HUDEP-2 (cell line): ENCODE measurements at regions not wholly inside any gene's neighbourhood (a gene's known extent, or its start where the extent isn't known, plus 50 kb on each side); places are given as distances from the start of the nearest gene placed in this dataset.
"Not testable (repeated sequence)": the region's sequence is repeated elsewhere in the genome, so short reads cannot be mapped to it uniquely, and the experiment has no call there.

Experiments used
- DNase-seq, 76 experiments: peaks; one replicate each; lab custom pipeline; 2025; ENCODE audit not compliant: unreplicated experiment in 76 of 76; lab: John Stamatoyannopoulos, UW

- no peak for DNase-seq
Observed at GRCh38 chr11:103794262-103794661, 242.2 kb upstream of the DDI1 start.

- DNase-seq = no peak
Observed at GRCh38 chr11:103798026-103798425, 238.4 kb upstream of the DDI1 start.

GRCh38 chr11:103798446-103798845 lies 238.0 kb upstream of the DDI1 start:
- no peak for DNase-seq

GRCh38 chr11:103800406-103801114 lies 235.9 kb upstream of the DDI1 start:
- peak in 1 of 76 experiments; percentile 1 for DNase-seq

- no peak for DNase-seq
Observed at GRCh38 chr11:103803062-103803461, 233.4 kb upstream of the DDI1 start.

GRCh38 chr11:103805688-103806009 lies 230.8 kb upstream of the DDI1 start:
- no peak for DNase-seq

- no peak for DNase-seq
Observed at GRCh38 chr11:103806130-103806895, 230.1 kb upstream of the DDI1 start.

- no peak for DNase-seq
Observed at GRCh38 chr11:103807806-103808205, 228.6 kb upstream of the DDI1 start.

GRCh38 chr11:103808252-103808651 lies 228.2 kb upstream of the DDI1 start:
- no peak for DNase-seq

- DNase-seq = no peak
Observed at GRCh38 chr11:103811870-103812455, 224.5 kb upstream of the DDI1 start.

- no peak for DNase-seq
Observed at GRCh38 chr11:103812680-103813079, 223.8 kb upstream of the DDI1 start.

- not testable (repeated sequence) for DNase-seq
Observed at GRCh38 chr11:103820345-103820744, 216.1 kb upstream of the DDI1 start.

GRCh38 chr11:103824116-103824515 lies 212.3 kb upstream of the DDI1 start:
- no peak for DNase-seq

GRCh38 chr11:103825469-103825868 lies 211.0 kb upstream of the DDI1 start:
- no peak for DNase-seq

- DNase-seq = no peak
Observed at GRCh38 chr11:103826856-103827255, 209.6 kb upstream of the DDI1 start.

- no peak for DNase-seq
Observed at GRCh38 chr11:103829596-103829995, 206.8 kb upstream of the DDI1 start.

GRCh38 chr11:103830205-103830604 lies 206.2 kb upstream of the DDI1 start:
- no peak for DNase-seq

GRCh38 chr11:103832762-103833161 lies 203.7 kb upstream of the DDI1 start:
- no peak for DNase-seq

GRCh38 chr11:103842191-103842590 lies 194.2 kb upstream of the DDI1 start:
- no peak for DNase-seq

- DNase-seq = no peak
Observed at GRCh38 chr11:103842795-103843194, 193.6 kb upstream of the DDI1 start.

GRCh38 chr11:103844327-103845215 lies 191.9 kb upstream of the DDI1 start:
- peak in 1 of 76 experiments; percentile 18 for DNase-seq
